Right renal cortex interstitium (tissue), 3 donors: ENCODE measurements at regions not wholly inside any gene's neighbourhood (a gene's known extent, or its start where the extent isn't known, plus 50 kb on each side); places are given as distances from the start of the nearest gene placed in this dataset.

Experiments used
- DNase-seq, 3 donors: peaks; one replicate each; pipeline ENCODE4 v3.0.0-alpha.2; 2013; ENCODE audit warnings: low read depth in 3 of 3, low spot score in 2 of 3

DNA sequence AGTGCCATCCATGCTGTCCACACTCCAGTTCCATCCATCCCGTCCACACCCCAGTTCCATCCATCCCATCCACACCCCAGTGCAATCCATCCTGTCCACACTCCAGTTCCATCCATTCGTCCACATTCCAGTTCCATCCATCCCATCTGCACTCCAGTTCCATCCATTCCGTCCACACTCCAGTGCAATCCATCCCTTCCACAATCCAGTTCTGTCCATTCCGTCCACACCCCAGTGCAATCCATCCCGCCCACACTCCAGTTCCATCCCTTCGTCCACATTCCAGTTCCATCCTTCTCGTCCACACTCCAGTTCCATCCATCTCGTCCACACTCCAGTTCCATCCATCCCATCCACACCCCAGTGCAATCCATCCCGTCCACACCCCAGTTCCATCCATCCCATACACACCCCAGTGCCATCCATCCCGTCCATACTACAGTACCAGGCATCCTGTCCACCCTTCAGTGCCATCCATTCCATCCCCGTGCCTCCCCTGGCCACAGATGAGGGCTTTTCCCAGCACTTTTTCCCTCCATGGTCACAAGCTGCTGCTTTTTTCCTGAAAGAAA lies 704.0 kb downstream of the BRD1 start:
- DNase-seq, result no peak

DNA sequence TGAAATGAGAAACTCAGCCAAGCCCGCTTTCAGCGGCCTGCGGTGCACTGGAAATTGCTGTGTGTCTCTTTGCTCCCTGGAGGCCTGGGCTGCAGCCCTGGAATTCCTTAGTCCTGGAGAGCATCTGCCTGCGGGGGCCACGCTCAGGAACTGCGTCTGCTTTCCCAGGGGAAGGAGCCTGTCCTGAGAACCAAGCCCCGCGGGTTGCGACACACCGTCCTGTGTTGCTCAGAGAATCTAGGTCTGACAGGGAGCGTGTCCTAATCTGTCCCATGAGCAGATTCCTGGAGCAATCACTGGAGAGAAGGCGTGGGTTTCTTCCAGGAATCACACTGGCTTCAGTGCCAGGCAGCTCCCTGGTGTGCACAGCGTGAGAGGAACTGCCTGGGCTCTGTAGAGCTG lies 708.1 kb downstream of the BRD1 start:
- no peak for DNase-seq

DNA sequence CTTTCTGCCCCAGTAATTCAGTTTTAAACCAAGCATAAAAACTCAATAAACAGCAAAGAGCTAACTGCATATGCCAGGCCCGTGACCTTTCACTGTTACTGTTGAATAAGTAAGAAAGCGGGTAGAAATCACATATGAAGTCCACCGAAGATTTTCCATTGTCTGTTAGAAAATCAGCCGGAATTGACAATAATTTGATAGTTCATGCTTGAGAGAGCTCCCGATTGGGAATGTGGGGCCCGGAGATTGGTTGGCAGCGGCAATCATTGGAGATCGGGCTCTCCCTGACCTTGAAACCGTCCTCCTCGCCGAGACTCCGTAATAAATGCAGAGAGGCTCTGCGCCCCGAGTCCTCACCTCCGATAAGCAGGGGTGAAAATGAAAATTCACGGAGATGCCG lies 709.6 kb downstream of the BRD1 start:
- DNase-seq, result no peak

DNA sequence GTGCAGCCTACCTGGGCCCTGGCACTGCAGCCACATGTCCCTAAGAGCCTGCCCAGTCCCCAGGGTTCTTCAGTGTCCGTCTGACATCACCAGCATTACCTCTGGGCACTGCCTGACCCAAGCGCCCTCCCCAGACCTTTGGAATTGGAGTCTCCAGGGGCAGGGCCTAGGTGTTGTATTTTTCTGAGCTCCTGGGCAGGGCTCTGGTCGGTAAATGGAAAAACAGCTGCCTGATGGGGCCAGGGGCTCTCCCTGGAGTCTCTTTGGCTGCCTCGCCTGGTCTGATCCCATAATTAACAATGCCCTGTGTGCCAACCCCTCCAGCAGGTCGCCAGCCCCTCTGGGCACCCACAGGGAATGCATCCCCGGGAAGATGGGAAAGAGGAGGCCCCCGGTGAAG lies 710.2 kb downstream of the BRD1 start:
- no peak for DNase-seq

DNA sequence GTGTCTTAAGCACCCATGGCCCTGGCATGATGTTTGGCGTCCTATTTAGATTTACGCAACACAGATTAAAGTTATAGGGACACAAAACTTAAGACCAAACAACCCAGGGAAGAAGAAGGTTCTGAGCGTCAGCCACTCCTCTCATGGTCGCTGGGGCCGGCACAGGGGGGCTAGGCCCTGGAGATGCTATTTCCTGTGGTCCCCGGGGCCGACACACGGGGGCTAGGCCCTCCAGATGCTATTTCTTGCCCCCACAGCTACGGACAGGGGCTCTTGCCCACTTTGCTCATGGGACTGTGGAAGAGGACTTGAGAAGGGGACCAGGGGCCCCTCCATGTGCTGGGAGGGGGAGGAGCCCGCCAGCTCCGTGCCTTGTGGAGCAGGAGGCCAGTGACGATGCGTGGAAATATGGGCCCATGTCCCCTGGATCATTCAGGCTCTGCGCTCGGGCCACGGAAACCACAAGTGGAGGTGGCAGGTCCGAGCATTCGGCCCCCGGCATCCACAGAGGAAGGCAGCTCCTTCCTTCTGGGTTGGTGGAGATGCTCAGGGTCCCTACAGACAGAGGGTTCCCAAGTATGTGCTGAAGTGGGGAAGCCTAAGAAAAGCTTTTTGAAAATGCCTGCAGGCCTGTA lies 711.1 kb downstream of the BRD1 start:
- no peak for DNase-seq

DNA sequence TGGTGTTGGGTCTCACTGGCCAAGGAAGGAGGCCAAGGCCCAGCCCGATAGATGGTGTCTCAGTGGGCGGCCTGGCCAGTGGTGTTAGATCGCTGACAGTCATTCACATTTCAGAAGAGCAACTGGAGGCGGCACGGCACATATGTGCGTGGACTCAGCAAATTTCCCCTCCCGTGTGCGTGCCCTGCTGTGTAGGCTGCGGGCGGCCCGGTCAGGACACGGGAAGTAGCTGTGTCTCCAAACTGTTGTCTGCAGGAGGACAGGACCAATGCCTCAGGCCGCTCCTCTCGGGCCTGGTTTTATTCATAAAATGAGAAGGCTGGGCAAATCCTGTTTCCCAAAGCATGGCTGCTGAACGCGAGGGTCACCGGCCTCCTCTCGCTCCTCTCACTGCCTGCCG lies 711.7 kb downstream of the BRD1 start:
- no peak for DNase-seq

DNA sequence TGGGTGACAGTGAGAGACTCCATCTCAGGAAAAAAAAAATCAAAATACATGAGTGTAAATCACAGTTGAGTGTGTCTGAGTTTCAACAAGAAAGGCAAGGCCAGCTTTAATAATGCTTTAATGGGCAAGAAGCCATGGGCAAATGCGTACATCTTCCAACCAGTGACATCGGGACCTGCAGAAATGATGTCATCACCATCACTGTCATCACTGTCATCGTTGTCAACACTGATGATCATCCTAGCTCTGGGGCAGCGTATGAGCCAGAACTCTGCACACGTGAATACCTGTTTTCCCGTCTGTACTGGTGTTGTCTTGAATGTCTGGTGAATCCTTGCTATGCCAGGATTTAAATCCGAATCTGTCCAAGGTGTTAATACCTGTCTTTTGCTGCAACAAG lies 712.5 kb downstream of the BRD1 start:
- no peak for DNase-seq

DNA sequence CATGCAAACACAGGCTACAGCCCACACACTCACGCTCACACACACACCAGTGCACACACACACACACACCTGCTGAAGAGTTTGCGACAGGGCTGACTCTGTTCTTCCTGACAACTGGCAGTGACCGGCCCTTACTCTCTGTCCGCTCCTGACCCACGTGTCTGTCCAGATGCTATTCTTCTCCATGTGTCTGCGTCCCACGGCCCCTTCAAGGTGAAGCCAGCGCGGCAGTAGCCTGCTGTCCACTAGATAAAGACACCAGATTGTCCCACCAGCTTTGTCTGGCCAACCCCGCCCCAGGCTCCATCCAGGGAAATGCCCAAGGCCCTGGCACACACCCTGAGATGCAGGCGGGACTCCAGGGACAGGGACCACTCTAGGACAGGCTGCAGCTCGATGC lies 713.9 kb downstream of the BRD1 start:
- DNase-seq, result no peak

DNA sequence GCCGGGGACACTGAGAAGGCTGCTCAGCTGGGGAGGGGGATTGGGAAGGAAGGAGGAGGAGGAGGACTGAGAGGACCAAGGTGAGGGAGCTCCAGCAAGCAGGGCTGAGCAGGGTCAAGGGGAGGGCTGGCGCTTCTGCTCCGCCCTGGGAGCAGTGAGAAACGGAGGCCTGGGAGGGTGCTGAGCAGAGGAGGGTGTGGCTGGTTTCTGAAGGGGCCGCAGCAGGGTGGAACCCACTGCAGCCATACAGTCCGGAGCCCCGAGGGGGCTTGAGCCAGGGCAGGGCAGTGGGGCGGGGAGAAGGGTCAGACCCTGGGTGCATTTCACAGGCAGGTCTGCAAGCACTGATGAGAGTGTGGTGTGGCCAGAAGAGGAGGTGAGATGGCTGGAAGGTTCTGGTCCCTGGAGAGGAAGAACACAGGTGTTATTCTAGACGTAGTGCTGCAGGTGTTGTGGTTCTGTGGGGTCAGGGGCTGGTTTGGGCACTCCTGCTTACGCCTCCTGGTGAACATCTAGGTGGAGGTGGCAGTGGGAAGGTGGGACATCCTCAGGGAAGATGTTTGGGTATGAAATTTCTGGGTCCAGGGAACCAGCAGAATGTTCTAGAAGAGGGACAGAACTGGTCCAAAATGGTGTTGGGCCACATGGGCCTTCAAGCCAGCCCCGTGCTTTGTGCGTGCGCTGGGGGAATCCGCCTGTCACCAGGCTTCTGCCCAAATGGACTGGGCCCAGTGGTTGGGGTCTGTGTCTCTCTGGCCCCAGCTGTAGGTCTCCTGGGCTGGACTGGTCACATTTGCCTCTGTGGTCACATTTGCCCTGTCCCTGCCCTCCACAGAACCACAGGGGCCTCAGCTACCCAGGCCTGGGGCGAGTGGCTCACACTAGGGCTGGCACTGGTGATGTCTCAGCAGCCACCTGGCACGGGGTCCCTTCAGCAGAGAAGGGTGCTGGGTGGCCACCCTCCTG lies 714.7 kb downstream of the BRD1 start:
- no peak for DNase-seq

DNA sequence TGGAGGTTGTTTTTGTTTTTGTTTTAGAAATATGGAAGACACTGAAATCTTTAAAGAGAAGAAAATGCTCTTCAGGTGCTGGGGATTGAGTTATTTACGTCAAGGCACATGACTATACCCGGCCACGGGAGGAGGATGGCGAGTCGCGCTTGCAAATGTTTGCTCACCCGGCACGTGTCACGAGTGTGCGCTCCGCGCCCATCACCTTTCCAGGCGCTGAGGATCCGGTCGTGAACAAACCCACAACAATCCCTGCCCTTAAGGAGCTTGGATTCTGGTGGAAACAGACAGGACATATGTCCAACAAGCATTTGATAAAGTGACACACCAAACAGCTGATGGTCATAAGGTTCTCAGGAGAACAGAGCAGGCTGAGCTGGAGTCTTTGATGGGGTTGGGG lies 715.5 kb downstream of the BRD1 start:
- DNase-seq, result no peak

DNA sequence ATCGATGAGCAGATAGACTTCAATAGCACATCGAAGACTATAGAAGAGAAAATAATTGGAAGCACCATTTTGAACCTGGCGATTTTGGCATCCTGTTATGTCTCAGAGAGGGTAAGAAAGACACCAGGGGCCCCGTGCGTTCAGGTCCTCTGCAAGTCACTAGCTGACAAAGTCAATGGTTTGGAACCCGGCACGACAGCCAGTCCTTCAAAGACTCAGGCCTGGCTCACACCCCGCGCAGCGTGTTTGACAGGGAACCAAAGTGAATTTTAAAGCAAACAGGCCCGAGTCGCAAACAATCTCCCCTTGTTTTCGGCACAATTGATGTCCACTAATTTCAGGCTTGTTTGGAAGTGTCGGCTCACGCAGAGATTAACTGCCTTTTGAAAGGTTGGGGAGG lies 716.6 kb downstream of the BRD1 start:
- no peak for DNase-seq

DNA sequence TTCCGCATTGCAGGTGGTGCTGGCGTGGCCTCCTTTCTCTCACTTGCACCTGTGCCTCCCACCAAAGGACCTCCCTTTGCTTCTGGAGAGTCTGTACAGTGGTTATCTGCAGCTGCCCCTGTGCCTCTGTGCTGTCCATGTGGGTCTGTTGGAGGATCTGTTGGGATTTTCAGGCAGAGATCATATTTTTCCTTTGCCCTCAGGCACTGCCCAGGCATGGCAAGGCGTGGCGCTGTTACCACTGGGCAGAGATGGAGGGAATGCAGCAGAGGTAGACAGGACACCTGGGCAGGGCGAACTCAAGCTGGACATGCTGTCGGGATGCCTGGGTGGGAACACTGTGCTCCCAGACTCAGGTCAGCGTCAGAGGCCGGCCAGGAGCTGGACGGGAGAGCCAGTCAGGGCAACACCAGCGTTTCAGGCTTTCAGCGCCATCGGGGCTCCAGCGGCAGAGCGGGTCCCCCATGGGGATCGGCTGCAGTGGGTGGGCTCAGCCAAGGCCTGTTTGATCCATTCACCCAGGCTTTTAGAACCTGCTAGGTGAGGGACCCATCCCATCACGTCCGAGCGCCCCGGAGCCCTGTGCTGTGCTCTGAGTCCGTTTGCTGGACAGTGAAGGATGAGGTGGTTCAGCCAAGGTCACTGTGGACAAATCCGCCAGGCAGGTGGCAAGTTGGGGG lies 718.9 kb downstream of the BRD1 start:
- no peak for DNase-seq

DNA sequence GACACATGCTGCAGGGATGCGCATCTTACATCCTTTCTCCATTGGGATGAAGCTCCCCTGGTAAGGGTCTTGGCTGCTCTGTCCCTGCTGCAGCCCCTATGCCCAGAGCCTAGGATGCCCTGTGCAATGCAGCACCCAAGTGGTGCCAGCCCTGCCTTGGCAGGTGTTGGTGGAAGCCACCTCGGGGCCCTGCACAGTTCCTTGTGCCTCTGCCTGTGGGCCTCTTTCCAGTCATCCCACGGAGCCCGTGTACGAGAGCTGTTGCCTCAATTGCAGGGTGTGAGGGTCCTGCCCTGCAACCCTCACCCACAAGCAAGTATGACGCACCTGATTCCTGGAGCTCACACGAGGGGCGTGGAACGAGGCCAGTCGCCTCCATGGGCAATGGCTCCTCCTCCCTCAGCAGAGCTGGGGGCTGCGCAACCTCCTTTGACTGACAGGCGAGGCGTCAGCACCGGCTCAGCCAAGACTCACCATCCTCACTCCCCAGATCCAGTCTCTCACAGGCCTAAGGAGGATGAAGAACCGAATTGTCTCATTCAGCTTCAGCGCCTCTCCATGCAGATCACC lies 719.6 kb downstream of the BRD1 start:
- no peak for DNase-seq

DNA sequence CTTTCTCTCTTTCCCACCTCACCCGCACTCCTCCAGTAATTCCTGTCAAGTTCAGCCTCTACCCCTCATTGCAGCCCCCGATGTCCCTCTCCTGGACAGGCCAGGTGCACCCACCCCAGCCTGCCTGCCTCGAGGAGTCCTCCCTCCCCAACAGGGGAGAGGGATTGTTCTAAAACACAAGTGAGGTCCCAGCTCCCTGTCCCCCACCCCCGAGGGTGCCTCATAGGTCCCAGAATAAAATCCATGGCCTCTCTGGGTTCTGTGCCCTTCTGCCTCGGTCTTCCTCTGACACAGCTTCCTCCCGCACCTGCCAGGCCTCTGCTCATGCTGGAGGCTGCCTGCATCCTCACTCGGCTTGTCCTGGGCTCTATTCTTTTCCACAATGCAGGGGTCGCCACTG lies 720.1 kb downstream of the BRD1 start:
- DNase-seq, result no peak

DNA sequence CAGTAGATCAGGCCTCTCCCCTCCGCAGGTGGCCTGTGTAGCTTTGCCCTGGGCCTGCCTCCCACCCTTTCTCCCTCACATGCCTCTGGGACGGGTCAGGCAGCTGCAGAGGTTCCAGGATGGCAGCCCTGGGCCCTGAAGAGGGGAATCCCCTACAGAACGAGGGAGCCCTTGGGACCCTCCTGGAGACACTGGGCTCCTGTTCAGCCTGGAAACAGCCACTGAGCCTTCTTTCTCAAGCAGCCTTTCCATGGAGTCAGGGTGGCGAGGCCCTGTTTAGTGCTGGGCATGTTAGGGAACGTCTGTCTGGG lies 720.9 kb downstream of the BRD1 start:
- no peak for DNase-seq

DNA sequence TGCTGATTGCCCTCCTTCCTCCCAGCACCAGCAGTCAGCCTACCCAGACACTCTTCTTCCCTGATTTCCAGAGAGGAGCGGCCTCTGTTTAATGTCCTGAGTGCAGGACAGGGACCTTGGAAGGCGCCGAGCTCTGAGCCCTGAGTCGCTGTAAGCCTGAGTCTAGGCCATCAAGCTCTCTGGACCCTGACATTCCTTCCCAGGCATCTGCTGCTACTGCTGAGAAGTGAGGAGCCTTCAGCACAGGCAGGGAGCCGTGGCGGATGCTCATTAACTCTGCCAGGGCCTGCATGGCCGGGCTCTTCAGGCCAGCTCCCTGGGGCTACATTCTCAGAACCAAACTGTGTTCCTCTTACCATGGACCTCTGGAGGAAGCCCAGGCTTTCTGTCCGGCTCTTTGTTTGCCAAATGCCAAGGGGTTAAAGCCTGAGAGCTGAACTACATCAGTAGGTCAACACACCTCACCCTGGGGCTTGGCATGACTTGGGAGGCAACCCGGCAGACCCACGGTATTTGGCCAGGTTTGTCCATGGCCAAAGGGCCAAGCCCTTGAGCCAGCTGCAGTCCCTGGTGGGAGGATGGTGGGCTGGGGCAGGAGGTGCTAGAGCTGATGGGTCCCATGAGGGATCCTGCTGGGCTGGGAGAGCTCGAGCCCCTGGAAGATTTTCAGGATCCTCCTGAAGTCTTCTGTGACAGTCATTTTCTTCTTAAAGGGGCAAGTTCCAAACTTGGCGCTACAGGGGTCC lies 721.4 kb downstream of the BRD1 start:
- DNase-seq, result peak in 1 of 3 donors; percentile 23

DNA sequence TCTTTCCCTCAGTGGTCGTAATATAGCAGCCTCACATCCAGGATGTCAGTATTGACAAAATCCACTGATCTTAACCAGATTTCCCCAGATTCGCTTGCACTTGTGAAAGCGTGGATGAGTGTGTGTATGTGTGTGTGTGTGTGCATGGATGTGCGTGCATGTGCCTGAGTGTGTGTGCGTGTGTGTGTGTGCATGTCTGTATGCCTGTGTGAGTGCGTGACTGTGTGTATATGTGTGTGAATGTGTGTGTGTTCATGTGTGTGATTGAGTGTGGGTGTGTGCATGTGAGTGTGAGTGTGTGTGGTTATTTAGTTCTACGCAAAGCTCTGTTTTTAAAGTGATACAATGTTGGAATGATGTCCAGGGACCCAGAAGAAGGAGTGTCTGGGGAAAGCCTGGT lies 723.2 kb downstream of the BRD1 start:
- no peak for DNase-seq

DNA sequence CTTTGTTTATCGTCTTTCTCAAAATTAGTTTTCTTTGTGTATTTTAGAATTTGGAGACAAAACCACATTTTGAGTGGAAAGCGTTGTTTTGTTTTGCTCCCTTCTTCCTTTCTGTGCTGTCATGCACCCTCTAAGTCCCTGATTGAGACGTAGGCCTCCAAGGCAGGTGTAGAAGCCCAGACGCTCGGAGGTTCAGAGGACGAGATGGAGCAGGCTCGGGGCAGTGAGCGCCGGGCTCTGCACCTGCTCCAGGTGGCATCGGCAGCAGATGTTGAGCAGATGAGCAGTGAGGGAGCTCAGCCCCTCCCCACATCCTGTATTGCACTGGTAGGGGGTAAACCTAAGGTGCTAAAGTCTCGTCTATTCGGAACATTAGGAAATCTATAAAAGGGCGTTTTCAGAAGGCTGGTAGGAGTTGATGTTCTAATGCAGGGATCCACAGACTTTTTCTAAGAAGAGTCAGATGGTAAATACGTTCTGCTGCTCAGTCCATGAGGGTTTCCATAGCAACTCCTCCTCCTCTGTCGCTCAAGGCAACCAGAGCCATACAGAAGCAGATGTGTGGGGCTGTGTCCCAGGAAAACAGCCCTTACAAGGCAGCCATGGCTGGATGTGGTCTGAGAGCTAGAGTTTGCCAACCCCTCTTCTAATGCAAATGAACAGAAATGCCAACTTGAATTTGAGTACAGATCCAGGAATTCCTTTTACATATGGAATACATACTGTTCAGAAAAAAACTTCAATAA lies 724.2 kb downstream of the BRD1 start:
- DNase-seq, result no peak

DNA sequence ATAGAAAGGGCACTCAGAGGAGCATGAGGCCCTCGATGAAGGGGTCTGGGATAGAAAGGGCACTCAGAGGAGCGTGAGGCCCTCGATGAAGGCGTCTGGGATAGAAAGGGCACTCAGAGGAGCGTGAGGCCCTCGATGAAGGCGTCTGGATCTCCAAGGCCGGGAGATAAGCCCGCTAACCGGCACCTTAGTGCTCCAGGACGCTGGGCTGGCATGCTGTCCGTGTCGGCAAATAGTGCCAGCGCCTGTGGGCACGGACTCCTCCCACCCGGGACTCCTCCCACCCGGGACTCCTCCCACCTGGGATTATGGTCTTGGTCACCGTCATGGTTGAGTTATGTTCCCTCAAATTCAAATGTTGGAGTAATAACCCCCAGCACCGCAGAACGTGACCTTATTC lies 725.3 kb downstream of the BRD1 start:
- DNase-seq, result no peak

DNA sequence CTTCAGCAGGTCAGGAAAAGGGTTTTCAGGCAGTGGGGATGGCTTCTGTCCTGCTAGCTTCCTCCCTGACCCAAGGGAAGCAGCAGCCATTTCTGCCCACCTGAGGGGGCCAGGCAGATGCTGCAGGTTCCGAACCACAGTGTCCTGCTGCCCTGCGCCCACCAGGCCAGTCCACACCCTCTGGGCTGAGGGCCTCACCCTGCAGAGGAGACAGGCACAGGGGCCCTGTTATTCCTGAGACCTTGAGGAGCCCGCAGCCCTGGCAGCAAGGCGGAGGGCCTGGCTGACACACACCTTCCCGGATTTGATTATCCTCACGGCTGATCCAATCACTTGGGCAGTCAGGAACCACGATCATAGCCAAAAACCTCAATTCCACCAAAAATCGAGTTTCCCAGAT lies 725.8 kb downstream of the BRD1 start:
- DNase-seq, result no peak
